Nephron (organoid): ENCODE measurements at regions not wholly inside any gene's neighbourhood (a gene's known extent, or its start where the extent isn't known, plus 50 kb on each side); places are given as distances from the start of the nearest gene placed in this dataset.

Source experiments
- H3K27ac Mint-ChIP-seq, 3 experiments: 2 replicates each; pipeline ENCODE4 v1.8.0; 2020; ENCODE audit warnings: mixed read lengths in 3 of 3, mild to moderate bottlenecking in 2 of 3, moderate library complexity in 1 of 3
- H3K27me3 Mint-ChIP-seq: 2 replicates; pipeline ENCODE4 v1.8.0; 2021; ENCODE audit warnings: low read depth, mild to moderate bottlenecking, moderate library complexity, mixed read lengths
- H3K36me3 Mint-ChIP-seq: 2 replicates; pipeline ENCODE4 v1.8.0; 2020; ENCODE audit warnings: low read depth, mixed read lengths
- H3K4me1 Mint-ChIP-seq: 2 replicates; pipeline ENCODE4 v1.8.0; 2020; ENCODE audit warnings: mixed read lengths
- H3K4me3 Mint-ChIP-seq, 3 experiments: 2 replicates each; pipeline ENCODE4 v1.8.0; 2020; ENCODE audit warnings: mild to moderate bottlenecking in 3 of 3, mixed read lengths in 3 of 3, moderate library complexity in 2 of 3
- H3K9me3 Mint-ChIP-seq: 2 replicates; pipeline ENCODE4 v1.8.0; 2020; ENCODE audit warnings: mixed read lengths
- TF ChIP-seq, protein P1 (sequence below), 3 experiments: fragments of 200-600 bp; sonication (generic); IDR thresholded peaks; one replicate each; pipeline ENCODE4 v1.5.0; 2021; ENCODE audit warnings: antibody characterized with exemption in 3 of 3; ENCODE audit not compliant: unreplicated experiment in 3 of 3

GRCh38 chr1:78792756-78793155 is 143.1 kb downstream of the IFI44 start:
- H3K27ac Mint-ChIP-seq = no peak overlapping the region
- TF ChIP-seq, protein P1, sequence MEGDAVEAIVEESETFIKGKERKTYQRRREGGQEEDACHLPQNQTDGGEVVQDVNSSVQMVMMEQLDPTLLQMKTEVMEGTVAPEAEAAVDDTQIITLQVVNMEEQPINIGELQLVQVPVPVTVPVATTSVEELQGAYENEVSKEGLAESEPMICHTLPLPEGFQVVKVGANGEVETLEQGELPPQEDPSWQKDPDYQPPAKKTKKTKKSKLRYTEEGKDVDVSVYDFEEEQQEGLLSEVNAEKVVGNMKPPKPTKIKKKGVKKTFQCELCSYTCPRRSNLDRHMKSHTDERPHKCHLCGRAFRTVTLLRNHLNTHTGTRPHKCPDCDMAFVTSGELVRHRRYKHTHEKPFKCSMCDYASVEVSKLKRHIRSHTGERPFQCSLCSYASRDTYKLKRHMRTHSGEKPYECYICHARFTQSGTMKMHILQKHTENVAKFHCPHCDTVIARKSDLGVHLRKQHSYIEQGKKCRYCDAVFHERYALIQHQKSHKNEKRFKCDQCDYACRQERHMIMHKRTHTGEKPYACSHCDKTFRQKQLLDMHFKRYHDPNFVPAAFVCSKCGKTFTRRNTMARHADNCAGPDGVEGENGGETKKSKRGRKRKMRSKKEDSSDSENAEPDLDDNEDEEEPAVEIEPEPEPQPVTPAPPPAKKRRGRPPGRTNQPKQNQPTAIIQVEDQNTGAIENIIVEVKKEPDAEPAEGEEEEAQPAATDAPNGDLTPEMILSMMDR (IDR thresholded peaks at IDR 0.05; ENCODE audit: unreplicated experiment in 3 of 3) = no peak
- no peaks in the 10 kb centered on the region for H3K27me3 Mint-ChIP-seq

GRCh38 chr1:78797108-78797781 is 147.6 kb downstream of the IFI44 start:
- Mint-ChIP-seq H3K4me3 (no peak overlapping the region), H3K36me3 (no peaks in the 10 kb centered on the region)

More at GRCh38 chr1:78792756-78793155, 143.1 kb downstream of the IFI44 start:
- Mint-ChIP-seq H3K9me3 (peaks cover 16% of the 10 kb centered on the region), H3K36me3 (no peaks in the 10 kb centered on the region), H3K4me3 (no peak overlapping the region), H3K4me1 (no peaks in the 10 kb centered on the region)

DNA sequence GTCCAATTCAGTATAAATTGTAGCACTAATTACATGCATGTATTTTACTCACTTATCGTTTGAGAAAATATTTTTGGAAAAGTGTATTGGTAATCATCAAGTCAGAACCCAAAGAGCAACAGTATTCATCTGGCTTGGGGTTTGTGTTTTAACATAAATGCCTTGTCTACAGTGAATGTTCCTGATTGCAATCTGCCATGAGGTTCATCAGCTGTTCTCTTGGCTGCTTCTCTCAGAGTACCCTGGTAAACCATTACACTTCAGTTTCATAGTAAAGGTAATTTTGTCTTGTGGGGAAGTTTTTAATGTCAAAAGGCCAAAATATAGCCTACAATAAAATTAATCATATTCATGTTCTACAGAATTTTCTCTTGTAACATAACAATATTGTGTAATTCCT is 150.3 kb downstream of the IFI44 start:
- no peaks in the 10 kb centered on the region for H3K9me3 Mint-ChIP-seq
- H3K36me3 Mint-ChIP-seq = no peaks in the 10 kb centered on the region
- H3K27me3 Mint-ChIP-seq = no peaks in the 10 kb centered on the region
- H3K4me3 Mint-ChIP-seq = no peak overlapping the region
- H3K27ac Mint-ChIP-seq = no peak overlapping the region
- TF ChIP-seq, protein P1 (IDR thresholded peaks at IDR 0.05; ENCODE audit: unreplicated experiment in 3 of 3) = no peak
- no peaks in the 10 kb centered on the region for H3K4me1 Mint-ChIP-seq

More at GRCh38 chr1:78797108-78797781, 147.6 kb downstream of the IFI44 start:
- Mint-ChIP-seq H3K9me3 (peaks cover 5% of the 10 kb centered on the region), H3K4me1 (no peaks in the 10 kb centered on the region), H3K27me3 (no peaks in the 10 kb centered on the region), H3K27ac (no peak overlapping the region)
- TF ChIP-seq, protein P1 (IDR thresholded peaks at IDR 0.05; ENCODE audit: unreplicated experiment in 3 of 3) = no peak

GRCh38 chr1:78814176-78814575 is 164.5 kb downstream of the IFI44 start:
- Mint-ChIP-seq H3K36me3 (no peaks in the 10 kb centered on the region), H3K27ac (no peak overlapping the region), H3K4me1 (no peaks in the 10 kb centered on the region), H3K27me3 (no peaks in the 10 kb centered on the region), H3K9me3 (no peaks in the 10 kb centered on the region), H3K4me3 (no peak overlapping the region)
- TF ChIP-seq, protein P1 (IDR thresholded peaks at IDR 0.05; ENCODE audit: unreplicated experiment in 3 of 3) = no peak

GRCh38 chr1:78825561-78825960 is 175.9 kb downstream of the IFI44 start:
- Mint-ChIP-seq H3K9me3 (no peaks in the 10 kb centered on the region), H3K36me3 (no peaks in the 10 kb centered on the region), H3K27ac (no peak overlapping the region), H3K4me3 (no peak overlapping the region), H3K4me1 (peaks cover 4% of the 10 kb centered on the region), H3K27me3 (no peaks in the 10 kb centered on the region)
- TF ChIP-seq, protein P1 (IDR thresholded peaks at IDR 0.05; ENCODE audit: unreplicated experiment in 3 of 3) = no peak

DNA sequence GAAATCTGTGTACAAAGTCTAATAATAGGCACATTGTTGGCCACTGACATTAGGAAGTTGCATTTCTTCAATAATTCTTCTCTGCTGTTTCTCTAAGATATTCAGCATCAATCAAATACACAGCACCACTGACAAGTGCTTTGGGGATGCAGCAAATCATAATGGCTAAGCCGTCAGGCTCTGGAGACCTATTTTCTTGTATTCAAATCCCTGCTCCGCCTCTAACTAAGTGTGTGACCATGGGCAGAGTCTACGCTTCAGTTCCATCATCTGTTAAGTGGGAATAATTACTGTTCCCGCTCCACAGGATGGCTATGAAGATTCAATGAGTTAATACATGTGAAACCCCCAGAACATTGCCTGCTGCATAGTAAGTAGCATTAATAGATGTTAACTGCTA is 176.9 kb downstream of the ADGRL4 start:
- H3K4me3 Mint-ChIP-seq = no peak overlapping the region
- TF ChIP-seq, protein P1 (IDR thresholded peaks at IDR 0.05; ENCODE audit: unreplicated experiment in 3 of 3) = no peak
- H3K4me1 Mint-ChIP-seq = peaks cover 32% of the 10 kb centered on the region
- H3K27ac Mint-ChIP-seq = no peak overlapping the region
- no peaks in the 10 kb centered on the region for H3K36me3 Mint-ChIP-seq
- no peaks in the 10 kb centered on the region for H3K27me3 Mint-ChIP-seq
- no peaks in the 10 kb centered on the region for H3K9me3 Mint-ChIP-seq
